ENCODE measurements at regions not wholly inside any gene's neighbourhood (a gene's known extent, or its start where the extent isn't known, plus 50 kb on each side); places are given as distances from the start of the nearest gene placed in this dataset.

DNA sequence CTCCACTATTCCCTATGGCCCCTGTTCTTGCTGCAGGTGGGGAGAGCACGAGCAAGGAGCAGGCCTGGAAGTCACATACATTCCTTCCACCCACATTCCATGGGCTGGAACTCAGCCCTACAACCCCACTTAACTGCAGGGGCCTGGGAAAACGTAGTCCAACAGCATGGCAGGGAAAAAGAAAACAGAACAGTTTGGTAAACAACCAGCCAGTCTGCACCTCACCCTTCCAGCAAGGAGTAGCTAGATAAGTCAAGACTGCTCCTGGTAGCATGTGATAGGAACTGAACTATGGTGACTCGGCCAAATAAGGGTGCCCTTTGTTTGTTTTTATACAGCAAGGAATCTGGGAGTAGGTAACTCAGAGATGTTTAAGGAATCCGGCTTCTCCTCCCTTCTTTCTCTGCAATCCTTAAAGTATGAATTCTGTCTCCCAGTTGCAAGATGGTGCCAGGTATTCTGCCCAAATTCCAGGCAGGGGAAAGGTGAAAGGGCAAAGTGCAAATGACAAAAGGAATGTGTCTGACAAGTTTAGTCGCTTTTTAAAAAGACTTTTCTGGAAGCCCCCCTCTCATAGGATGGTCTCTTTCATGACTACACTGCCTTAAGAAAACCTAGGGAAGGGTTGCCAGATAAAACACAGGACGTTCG, 311.7 kb upstream of the NEBL start:
- no peak for TF ChIP-seq POLR2A (IDR thresholded peaks at IDR 0.05)
- TF ChIP-seq, protein P1, sequence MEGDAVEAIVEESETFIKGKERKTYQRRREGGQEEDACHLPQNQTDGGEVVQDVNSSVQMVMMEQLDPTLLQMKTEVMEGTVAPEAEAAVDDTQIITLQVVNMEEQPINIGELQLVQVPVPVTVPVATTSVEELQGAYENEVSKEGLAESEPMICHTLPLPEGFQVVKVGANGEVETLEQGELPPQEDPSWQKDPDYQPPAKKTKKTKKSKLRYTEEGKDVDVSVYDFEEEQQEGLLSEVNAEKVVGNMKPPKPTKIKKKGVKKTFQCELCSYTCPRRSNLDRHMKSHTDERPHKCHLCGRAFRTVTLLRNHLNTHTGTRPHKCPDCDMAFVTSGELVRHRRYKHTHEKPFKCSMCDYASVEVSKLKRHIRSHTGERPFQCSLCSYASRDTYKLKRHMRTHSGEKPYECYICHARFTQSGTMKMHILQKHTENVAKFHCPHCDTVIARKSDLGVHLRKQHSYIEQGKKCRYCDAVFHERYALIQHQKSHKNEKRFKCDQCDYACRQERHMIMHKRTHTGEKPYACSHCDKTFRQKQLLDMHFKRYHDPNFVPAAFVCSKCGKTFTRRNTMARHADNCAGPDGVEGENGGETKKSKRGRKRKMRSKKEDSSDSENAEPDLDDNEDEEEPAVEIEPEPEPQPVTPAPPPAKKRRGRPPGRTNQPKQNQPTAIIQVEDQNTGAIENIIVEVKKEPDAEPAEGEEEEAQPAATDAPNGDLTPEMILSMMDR (IDR thresholded peaks at IDR 0.05), result no peak

Measured in Peyer's patch (tissue), 4 donors.